ENCODE measurements at regions not wholly inside any gene's neighbourhood (a gene's known extent, or its start where the extent isn't known, plus 50 kb on each side); places are given as distances from the start of the nearest gene placed in this dataset.

- DNase-seq (ENCODE audit: low read depth) = no peak
- no peak overlapping the region for H3K4me3 ChIP-seq (ENCODE audit: low read length)
- TF ChIP-seq CTCF (conservative IDR thresholded peaks at IDR 0.05; ENCODE audit: low read depth, low read length) = no peak
Observed at GRCh38 chr18:22280453-22280750, 111.0 kb downstream of the GATA6 start.

- no peak overlapping the region for H3K4me3 ChIP-seq (ENCODE audit: low read length)
- DNase-seq (ENCODE audit: low read depth) = no peak
- TF ChIP-seq CTCF (conservative IDR thresholded peaks at IDR 0.05; ENCODE audit: low read depth, low read length) = no peak
Observed at GRCh38 chr18:22279741-22280452, 110.5 kb downstream of the GATA6 start.

- DNase-seq (ENCODE audit: low read depth) = no peak
- no peak overlapping the region for H3K4me3 ChIP-seq (ENCODE audit: low read length)
- TF ChIP-seq CTCF (conservative IDR thresholded peaks at IDR 0.05; ENCODE audit: low read depth, low read length) = no peak
Observed at GRCh38 chr18:22278798-22279197, 109.4 kb downstream of the GATA6 start.

GRCh38 chr18:22277758-22278157 lies 108.4 kb downstream of the GATA6 start:
- no peak for DNase-seq (ENCODE audit: low read depth)
- no peak for TF ChIP-seq CTCF (conservative IDR thresholded peaks at IDR 0.05; ENCODE audit: low read depth, low read length)
- H3K4me3 ChIP-seq (ENCODE audit: low read length) = no peak overlapping the region

- no peak overlapping the region for H3K4me3 ChIP-seq (ENCODE audit: low read length)
- TF ChIP-seq CTCF (conservative IDR thresholded peaks at IDR 0.05; ENCODE audit: low read depth, low read length) = no peak
- no peak for DNase-seq (ENCODE audit: low read depth)
Observed at GRCh38 chr18:22276334-22276713, 106.9 kb downstream of the GATA6 start.

GRCh38 chr18:22275706-22276333 lies 106.4 kb downstream of the GATA6 start:
- DNase-seq (ENCODE audit: low read depth) = no peak
- no peak overlapping the region for H3K4me3 ChIP-seq (ENCODE audit: low read length)
- TF ChIP-seq CTCF (conservative IDR thresholded peaks at IDR 0.05; ENCODE audit: low read depth, low read length) = no peak

All from retinal pigment epithelial cell (primary cell).